G401 (cell line): ENCODE measurements at regions not wholly inside any gene's neighbourhood (a gene's known extent, or its start where the extent isn't known, plus 50 kb on each side); places are given as distances from the start of the nearest gene placed in this dataset.

Experiments used
- DNase-seq: peaks from one replicate; pipeline ENCODE4 v3.0.0-alpha.2; 2015; ENCODE audit warnings: low spot score
- in situ Hi-C: cut with HindIII; loops from 2 replicates; pipeline ENCODE4 v1.10.0; 2016; ENCODE audit warnings: low sequenced_read_pairs, mixed read lengths

- in situ Hi-C loops, result no loop called here
- DNase-seq, result no peak
These were observed 290.2 kb downstream of the SPATA17 start for GRCh38 chr1:217921126-217921904.

DNA sequence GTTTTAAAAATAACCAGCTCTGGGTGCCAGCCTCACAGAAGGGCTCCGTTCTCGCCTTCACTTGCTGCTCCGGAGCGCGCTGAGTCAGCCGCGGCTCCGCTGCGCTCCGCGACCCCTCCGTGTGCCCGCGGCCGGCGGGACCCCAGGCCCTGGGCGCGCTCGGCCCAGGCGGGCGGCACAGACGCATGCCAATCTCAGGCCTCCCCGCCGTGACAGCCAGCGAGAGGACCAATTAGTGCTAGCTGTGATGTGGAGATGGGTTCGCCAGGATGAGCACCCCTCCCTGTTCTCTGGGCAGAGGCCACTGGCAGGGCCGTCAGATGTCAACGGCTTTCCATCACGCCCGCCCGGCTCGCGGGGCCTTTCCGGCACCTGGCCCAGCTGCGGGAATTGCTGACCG, 293.8 kb downstream of the SPATA17 start:
- in situ Hi-C loops, result no loop called here
- DNase-seq, result no peak

- DNase-seq, result no peak
- in situ Hi-C loops, result no loop called here
These were observed 298.2 kb downstream of the SPATA17 start for GRCh38 chr1:217929213-217929885.

DNA sequence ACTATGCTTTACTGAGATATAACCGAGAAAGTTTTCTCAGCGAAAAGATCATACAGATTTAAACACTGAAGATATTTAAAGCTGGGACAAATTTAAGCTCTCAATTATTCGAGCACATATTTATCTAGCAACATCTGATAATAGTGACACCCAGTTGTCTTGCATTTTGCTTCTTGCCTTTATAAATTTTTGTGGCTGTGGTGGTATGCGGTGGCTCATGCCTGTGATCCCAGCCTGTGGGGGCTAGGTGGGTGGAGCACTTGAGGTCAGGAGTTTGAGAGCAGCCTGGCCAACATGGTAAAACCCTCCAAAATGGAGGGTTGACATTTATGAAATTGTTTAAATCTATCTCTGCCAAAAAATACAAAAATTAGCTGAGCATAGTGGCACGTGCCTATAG, 312.2 kb downstream of the SPATA17 start:
- no peak for DNase-seq
- in situ Hi-C loops, result no loop called here

GRCh38 chr1:217944550-217944949, 313.4 kb downstream of the SPATA17 start:
- in situ Hi-C loops, result no loop called here
- no peak for DNase-seq

DNA sequence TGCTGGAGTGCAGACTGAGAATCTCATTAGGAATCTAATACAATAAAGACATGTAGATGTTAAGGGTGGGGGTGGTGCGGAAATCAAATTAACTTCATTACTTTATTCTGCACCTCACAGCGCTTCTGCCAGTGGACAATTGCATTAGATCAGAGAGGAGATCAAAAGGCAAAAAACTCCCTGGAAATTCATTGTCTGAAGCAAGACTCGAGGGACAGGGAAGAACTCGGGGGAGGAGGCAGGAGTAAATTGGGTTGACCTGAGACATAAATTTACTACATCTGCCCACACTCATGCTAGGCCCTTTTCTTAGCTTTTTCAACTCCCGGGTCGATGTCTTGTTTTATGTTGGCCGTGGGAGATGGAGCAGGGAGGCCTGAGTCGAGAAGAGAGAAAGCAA, 315.4 kb downstream of the SPATA17 start:
- in situ Hi-C loops, result no loop called here
- no peak for DNase-seq

- no peak for DNase-seq
- in situ Hi-C loops, result no loop called here
These were observed 317.6 kb downstream of the SPATA17 start for GRCh38 chr1:217948741-217949140.

DNA sequence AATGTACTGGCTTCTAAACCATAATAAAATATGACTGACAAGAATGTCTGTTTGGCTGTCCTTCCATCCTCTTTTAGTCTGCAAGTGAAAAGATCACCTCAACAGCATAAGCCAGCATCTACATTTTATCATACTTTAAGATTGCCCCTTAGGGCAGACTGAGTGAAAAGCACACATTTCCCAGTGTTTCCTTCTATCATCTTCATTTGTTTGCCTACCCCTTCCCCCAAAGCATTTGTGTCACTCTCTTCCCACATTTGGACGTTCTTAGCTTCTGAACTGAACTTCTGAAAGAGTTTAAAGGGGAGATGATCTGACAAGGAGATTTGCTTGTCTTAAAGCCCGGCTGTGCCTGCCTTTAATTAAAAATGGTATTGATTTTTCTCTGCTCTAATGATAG, 322.2 kb downstream of the SPATA17 start:
- in situ Hi-C loops, result no loop called here
- DNase-seq, result no peak

DNA sequence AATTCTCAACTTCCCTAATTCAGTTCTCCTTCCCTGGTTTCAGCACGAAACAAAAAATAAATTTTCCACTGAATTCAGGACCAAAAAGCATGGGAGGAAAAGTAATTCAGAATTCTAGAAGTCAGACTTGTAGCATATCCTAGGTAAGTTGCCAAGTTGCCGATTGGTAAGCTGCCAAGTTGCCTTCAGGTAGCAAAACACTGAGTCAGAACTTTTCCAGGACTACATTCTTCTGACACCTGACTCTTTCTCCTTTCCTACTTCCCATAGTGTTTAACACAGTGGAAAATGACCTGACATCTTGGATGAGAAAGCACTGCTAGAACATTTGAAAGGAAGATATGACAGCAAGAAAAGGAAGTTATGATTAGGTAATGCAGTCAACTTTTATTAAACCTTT, 322.8 kb downstream of the SPATA17 start:
- no peak for DNase-seq
- in situ Hi-C loops, result no loop called here

DNA sequence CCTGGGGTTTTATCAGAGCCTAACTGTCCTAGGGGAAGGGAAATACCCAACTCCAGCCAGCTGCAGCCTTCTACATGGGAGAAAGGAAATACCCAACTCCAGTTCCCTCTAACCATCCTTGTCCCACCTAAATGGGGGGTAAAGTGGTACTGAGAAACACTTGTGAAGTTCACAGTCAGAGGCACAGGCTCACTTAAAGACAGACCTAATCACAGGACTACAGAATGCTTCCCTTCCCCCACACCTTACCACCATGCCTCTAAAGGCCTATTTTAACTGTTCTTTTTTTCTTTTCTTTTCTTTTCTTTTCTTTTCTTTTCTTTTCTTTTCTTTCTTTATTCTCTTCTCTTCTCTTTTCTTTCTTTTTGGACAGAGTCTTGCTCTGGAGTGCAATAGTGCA, 324.6 kb downstream of the SPATA17 start:
- DNase-seq, result no peak
- in situ Hi-C loops, result no loop called here

DNA sequence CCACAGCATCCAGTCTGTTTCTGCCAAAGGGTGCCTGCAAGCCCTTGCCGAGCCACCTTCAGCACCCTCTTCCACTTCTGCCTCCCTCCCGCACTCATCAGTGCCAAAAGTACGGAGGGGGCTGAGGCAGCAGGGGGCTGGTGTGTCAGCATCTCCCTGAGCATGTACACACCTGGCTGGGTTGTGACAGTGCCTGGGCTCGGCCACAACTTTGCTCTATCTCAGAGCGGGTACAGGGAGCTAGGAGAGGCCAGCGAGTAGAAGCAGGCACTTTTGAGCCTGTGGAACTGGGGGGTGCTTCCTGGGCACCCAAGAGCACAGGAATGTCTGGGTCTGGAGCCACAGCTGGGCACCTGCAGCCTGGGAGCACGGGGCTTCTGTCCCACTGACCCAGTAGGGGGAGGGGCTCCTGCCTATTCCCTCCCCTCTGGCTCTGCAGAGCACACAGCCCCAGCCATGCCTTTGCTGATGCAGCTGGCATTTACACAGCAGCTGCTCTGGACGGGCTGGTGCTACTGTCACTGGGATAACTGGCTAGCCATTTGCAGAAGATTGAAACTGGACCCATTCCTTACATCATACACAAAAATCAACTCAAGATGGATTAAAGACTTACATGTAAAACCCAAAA, 319.8 kb upstream of the RRP15 start:
- no peak for DNase-seq
- in situ Hi-C loops, result no loop called here

DNA sequence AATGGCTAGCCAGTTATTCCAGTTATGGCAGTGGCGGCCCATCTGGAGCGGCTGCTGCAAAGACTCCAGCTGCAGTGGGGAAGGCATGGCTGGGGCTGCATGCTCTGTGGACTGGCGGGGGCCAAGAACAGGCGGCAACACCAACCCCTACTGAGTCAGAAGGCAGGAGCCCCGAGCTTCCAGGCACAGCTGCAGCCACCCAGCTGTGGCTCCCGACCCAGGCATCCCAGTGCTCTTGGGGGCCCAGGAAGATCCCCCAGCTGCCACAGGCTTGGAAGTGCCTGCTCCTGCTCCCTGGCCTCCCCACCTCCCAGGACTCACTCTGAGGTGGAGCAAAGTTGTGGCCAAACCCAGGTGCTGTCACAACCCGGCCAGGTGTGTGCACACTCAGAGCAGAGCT, 317.0 kb upstream of the RRP15 start:
- DNase-seq, result no peak
- in situ Hi-C loops, result no loop called here

- in situ Hi-C loops, result no loop called here
- DNase-seq, result no peak
These were observed 315.7 kb upstream of the RRP15 start for GRCh38 chr1:217969428-217969827.

GRCh38 chr1:217977943-217978342, 307.1 kb upstream of the RRP15 start:
- no peak for DNase-seq
- in situ Hi-C loops, result no loop called here

DNA sequence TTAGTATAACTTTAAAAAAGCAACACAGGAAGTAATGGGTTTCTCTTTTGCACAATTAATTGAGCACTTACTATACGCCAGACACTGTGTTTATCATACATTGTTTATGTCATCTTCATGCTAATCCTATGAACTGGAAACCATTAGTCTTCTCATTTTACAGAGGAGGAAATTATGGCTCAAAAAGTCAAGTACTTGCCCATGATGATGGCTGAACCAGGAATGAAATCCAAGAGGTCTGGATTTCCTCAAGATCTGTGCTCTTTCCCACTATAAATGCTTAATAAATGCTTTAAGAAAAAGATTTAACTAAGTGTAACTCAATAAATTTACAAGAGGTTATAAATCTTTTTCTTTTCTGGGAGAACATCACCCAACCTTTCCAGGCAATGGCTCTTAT, 303.7 kb upstream of the RRP15 start:
- DNase-seq, result no peak

GRCh38 chr1:217982331-217983050, 302.6 kb upstream of the RRP15 start:
- in situ Hi-C loops, result no loop called here
- no peak for DNase-seq

More for the DNA sequence above, 303.7 kb upstream of the RRP15 start:
- in situ Hi-C loops, result no loop called here

DNA sequence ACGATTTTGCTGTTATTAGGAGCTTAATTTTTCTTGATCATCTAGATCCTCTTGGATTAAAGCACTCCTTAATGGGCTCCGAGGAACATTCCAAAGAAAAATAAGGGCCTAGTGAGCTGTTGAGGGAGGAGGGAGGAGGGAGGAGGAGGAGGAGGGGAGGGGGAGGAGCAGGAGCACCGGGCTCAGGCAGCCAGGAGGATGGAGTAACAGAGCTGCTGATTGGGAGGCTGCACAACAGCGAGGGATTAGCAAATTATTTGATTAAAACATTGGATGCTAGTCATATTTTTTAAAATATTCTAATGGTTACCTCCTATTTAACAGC, 302.1 kb upstream of the RRP15 start:
- no peak for DNase-seq
- in situ Hi-C loops, result no loop called here

DNA sequence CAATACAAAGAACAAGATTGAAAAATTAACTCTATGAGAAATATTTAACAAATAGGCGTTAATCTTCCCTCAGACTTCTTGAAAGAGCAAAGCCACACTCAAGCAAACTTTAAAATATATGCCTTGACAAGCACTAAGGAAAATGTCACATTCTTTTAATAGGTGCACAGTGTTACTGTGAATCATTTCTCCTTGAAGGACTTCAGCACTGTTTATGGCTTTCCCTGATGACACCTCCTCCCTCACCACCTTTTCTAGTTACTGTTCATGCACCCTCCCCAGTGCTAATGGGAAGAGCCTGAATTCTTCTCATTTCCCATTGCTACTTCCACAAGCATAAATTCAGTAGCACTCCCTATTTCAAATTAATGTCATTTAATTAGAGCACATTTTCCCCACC, 299.5 kb upstream of the RRP15 start:
- in situ Hi-C loops, result no loop called here
- no peak for DNase-seq

DNA sequence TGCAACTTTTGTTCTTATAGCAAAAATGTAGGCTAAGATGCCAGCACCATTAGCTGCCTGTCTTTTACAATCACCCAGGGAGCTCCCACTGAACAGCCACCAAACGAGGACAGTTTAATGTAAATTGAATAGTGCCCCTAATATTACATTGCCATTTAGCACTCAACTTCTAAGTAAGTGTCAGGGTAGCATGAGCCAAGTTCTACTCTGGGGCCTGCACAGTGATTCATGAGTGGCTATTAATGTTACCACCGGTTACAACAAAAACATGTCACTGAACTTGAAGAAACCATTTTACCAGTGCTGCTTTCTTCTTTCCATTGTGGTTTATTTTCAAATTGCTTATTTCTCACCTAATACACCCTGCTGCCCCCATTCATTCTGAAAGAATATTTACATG, 295.6 kb upstream of the RRP15 start:
- DNase-seq, result no peak
- in situ Hi-C loops, result no loop called here

GRCh38 chr1:217993439-217993838, 291.7 kb upstream of the RRP15 start:
- in situ Hi-C loops, result no loop called here
- no peak for DNase-seq
